IPS DF 4.7 (cell line): ENCODE measurements at regions not wholly inside any gene's neighbourhood (a gene's known extent, or its start where the extent isn't known, plus 50 kb on each side); places are given as distances from the start of the nearest gene placed in this dataset.
"Not testable (repeated sequence)": the region's sequence is repeated elsewhere in the genome, so short reads cannot be mapped to it uniquely, and the experiment has no call there.

ENCODE experiments used
- DNase-seq: peaks from one replicate; pipeline ENCODE4 v3.0.0-alpha.2; 2013; ENCODE audit warnings: low spot score; ENCODE audit errors: extremely low read depth

GRCh38 chr1:178607718-178608408 is 95.0 kb downstream of the TEX35 start:
- no peak for DNase-seq

GRCh38 chr1:178609015-178609414 is 96.1 kb downstream of the TEX35 start:
- no peak for DNase-seq

GRCh38 chr1:178610690-178611410 is 97.9 kb downstream of the TEX35 start:
- not testable (repeated sequence) for DNase-seq

GRCh38 chr1:178612261-178612660 is 99.4 kb downstream of the TEX35 start:
- DNase-seq = no peak

GRCh38 chr1:178613271-178613945 is 100.5 kb downstream of the TEX35 start:
- DNase-seq = no peak

- no peak for DNase-seq
Measured at GRCh38 chr1:178614286-178614685, 101.4 kb downstream of the TEX35 start.

GRCh38 chr1:178619042-178619927 is 105.8 kb upstream of the RALGPS2 start:
- no peak for DNase-seq

GRCh38 chr1:178620584-178621475 is 104.2 kb upstream of the RALGPS2 start:
- no peak for DNase-seq

- no peak for DNase-seq
Measured at GRCh38 chr1:178621822-178622221, 103.2 kb upstream of the RALGPS2 start.

- no peak for DNase-seq
Measured at GRCh38 chr1:178625695-178626094, 99.3 kb upstream of the RALGPS2 start.

- no peak for DNase-seq
Measured at GRCh38 chr1:178627037-178627436, 98.0 kb upstream of the RALGPS2 start.

GRCh38 chr1:178628637-178629251 is 96.3 kb upstream of the RALGPS2 start:
- DNase-seq = no peak

- DNase-seq = no peak
Measured at GRCh38 chr1:178629252-178630154, 95.5 kb upstream of the RALGPS2 start.

- no peak for DNase-seq
Measured at GRCh38 chr1:178630417-178630816, 94.6 kb upstream of the RALGPS2 start.

GRCh38 chr1:178632653-178633052 is 92.4 kb upstream of the RALGPS2 start:
- DNase-seq = no peak

- DNase-seq = no peak
Measured at GRCh38 chr1:178633056-178633455, 92.0 kb upstream of the RALGPS2 start.

GRCh38 chr1:178634445-178634844 is 90.6 kb upstream of the RALGPS2 start:
- no peak for DNase-seq

GRCh38 chr1:178637841-178638240 is 87.2 kb upstream of the RALGPS2 start:
- DNase-seq = no peak

GRCh38 chr1:178639326-178639725 is 85.7 kb upstream of the RALGPS2 start:
- DNase-seq = no peak
